WTC11 (cell line): ENCODE measurements at regions not wholly inside any gene's neighbourhood (a gene's known extent, or its start where the extent isn't known, plus 50 kb on each side); places are given as distances from the start of the nearest gene placed in this dataset.

ENCODE experiments used
- ATAC-seq: fragments of 200-7000 bp; cut with Tn5 transposase; 2 replicates; pipeline ENCODE4 v1.10.0; 2021; ENCODE audit warnings: mild to moderate bottlenecking, moderate library complexity
- CTCF ChIA-PET: fragments of 300-600 bp; sonication (Branson Sonifier 250); formaldehyde crosslinking; loops from one replicate; lab custom pipeline; 2021; ENCODE audit warnings: antibody characterized with exemption; lab: Charles Lee
- POLR2A ChIA-PET: fragments of 350-600 bp; sonication (Branson Sonifier 250); formaldehyde crosslinking; loops from one replicate; lab custom pipeline; 2021; ENCODE audit warnings: antibody characterized with exemption; lab: Charles Lee
- DNase-seq: peaks from one replicate; pipeline ENCODE4 v3.0.0; 2021; ENCODE audit warnings: low spot score
- H3K27ac Mint-ChIP-seq: 2 replicates; pipeline ENCODE4 v1.8.0; 2021; ENCODE audit warnings: mixed read lengths
- H3K27me3 Mint-ChIP-seq: 2 replicates; pipeline ENCODE4 v1.8.0; 2021; ENCODE audit warnings: low read depth, mild to moderate bottlenecking, moderate library complexity, mixed read lengths
- H3K36me3 Mint-ChIP-seq: 2 replicates; pipeline ENCODE4 v1.8.0; 2021; ENCODE audit warnings: mixed read lengths
- H3K4me1 Mint-ChIP-seq: 2 replicates; pipeline ENCODE4 v1.8.0; 2022; ENCODE audit warnings: mixed read lengths
- H3K4me3 Mint-ChIP-seq: 2 replicates; pipeline ENCODE4 v1.8.0; 2021; ENCODE audit warnings: mild to moderate bottlenecking, moderate library complexity, mixed read lengths
- H3K9me3 Mint-ChIP-seq: 2 replicates; pipeline ENCODE4 v1.8.0; 2021; ENCODE audit warnings: mixed read lengths
- AR ChIP-seq: fragments of 250-450 bp; sonication (Bioruptor Pico); IDR thresholded peaks from 2 replicates; pipeline ENCODE4 v1.9.0; 2021; ENCODE audit warnings: mild to moderate bottlenecking
- ATF1 ChIP-seq: sonication (generic); formaldehyde crosslinking; IDR thresholded peaks from 2 replicates; pipeline ENCODE4 v1.8.1; 2023; ENCODE audit warnings: mild to moderate bottlenecking, moderate library complexity, missing genetic modification reagents
- ATF2 ChIP-seq: sonication (generic); formaldehyde crosslinking; IDR thresholded peaks from 2 replicates; pipeline ENCODE4 v1.8.1; 2022; ENCODE audit warnings: low read depth, missing genetic modification reagents, borderline replicate concordance
- CDX4 ChIP-seq: fragments of 250-450 bp; sonication (Bioruptor Pico); IDR thresholded peaks from 2 replicates; pipeline ENCODE4 v1.9.0; 2021; ENCODE audit warnings: moderate library complexity, mild to moderate bottlenecking, inconsistent platforms, borderline replicate concordance
- CTCF ChIP-seq: fragments of 200-600 bp; IDR thresholded peaks from 2 replicates; pipeline ENCODE4 v1.8.0; 2022; ENCODE audit warnings: antibody characterized with exemption
- E2F5 ChIP-seq: sonication (generic); formaldehyde crosslinking; IDR thresholded peaks from 2 replicates; pipeline ENCODE4 v1.8.1; 2022; ENCODE audit warnings: mild to moderate bottlenecking, moderate library complexity, missing genetic modification reagents
- ESRRA ChIP-seq: sonication (generic); formaldehyde crosslinking; IDR thresholded peaks from 2 replicates; pipeline ENCODE4 v1.8.1; 2022; ENCODE audit warnings: mild to moderate bottlenecking, missing genetic modification reagents, borderline replicate concordance
- GABPB1 ChIP-seq: sonication (generic); formaldehyde crosslinking; IDR thresholded peaks from 2 replicates; pipeline ENCODE4 v1.8.1; 2023; ENCODE audit warnings: mild to moderate bottlenecking, missing genetic modification reagents
- IRF2 ChIP-seq: sonication (generic); formaldehyde crosslinking; IDR thresholded peaks from 2 replicates; pipeline ENCODE4 v1.8.0; 2022; ENCODE audit warnings: low read depth, missing genetic modification reagents, borderline replicate concordance
- JAZF1 ChIP-seq: fragments of 250-450 bp; sonication (Bioruptor Pico); IDR thresholded peaks from 2 replicates; pipeline ENCODE4 v1.9.0; 2021; ENCODE audit warnings: moderate library complexity, mild to moderate bottlenecking, inconsistent platforms
- NFATC4 ChIP-seq: fragments of 250-450 bp; sonication (Bioruptor Pico); IDR thresholded peaks from 2 replicates; pipeline ENCODE4 v1.9.0; 2021; ENCODE audit warnings: mild to moderate bottlenecking
- RORB ChIP-seq: fragments of 250-450 bp; sonication (Bioruptor Pico); IDR thresholded peaks from 2 replicates; pipeline ENCODE4 v1.9.0; 2021; ENCODE audit warnings: mild to moderate bottlenecking
- SMAD3 ChIP-seq: sonication (generic); formaldehyde crosslinking; IDR thresholded peaks from 2 replicates; pipeline ENCODE4 v1.8.0; 2022; ENCODE audit warnings: missing genetic modification reagents, mild to moderate bottlenecking, borderline replicate concordance
- SMAD4 ChIP-seq: sonication (generic); formaldehyde crosslinking; IDR thresholded peaks from 2 replicates; pipeline ENCODE4 v1.8.0; 2022; ENCODE audit warnings: mild to moderate bottlenecking, missing genetic modification reagents
- SP1 ChIP-seq: sonication (generic); formaldehyde crosslinking; conservative IDR thresholded peaks from 2 replicates; pipeline ENCODE4 v1.8.1; 2022; ENCODE audit warnings: missing genetic modification reagents
- TEAD1 ChIP-seq: sonication (generic); formaldehyde crosslinking; IDR thresholded peaks from 2 replicates; pipeline ENCODE4 v1.8.0; 2022; ENCODE audit warnings: mild to moderate bottlenecking, missing genetic modification reagents
- USF1 ChIP-seq: sonication (generic); formaldehyde crosslinking; IDR thresholded peaks from 2 replicates; pipeline ENCODE4 v1.8.0; 2022; ENCODE audit warnings: mild to moderate bottlenecking, missing genetic modification reagents
- USF2 ChIP-seq: sonication (generic); formaldehyde crosslinking; IDR thresholded peaks from 2 replicates; pipeline ENCODE4 v1.8.1; 2023; ENCODE audit warnings: mild to moderate bottlenecking, missing genetic modification reagents, moderate library complexity
- ZMAT4 ChIP-seq: fragments of 250-450 bp; sonication (Bioruptor Pico); IDR thresholded peaks from 2 replicates; pipeline ENCODE4 v1.9.0; 2021; ENCODE audit warnings: mild to moderate bottlenecking
- ZNF219 ChIP-seq: sonication (generic); formaldehyde crosslinking; IDR thresholded peaks from 2 replicates; pipeline ENCODE4 v1.8.0; 2023; ENCODE audit warnings: missing genetic modification reagents, mild to moderate bottlenecking, borderline replicate concordance
- ZNF317 ChIP-seq: sonication (generic); formaldehyde crosslinking; IDR thresholded peaks from 2 replicates; pipeline ENCODE4 v1.8.1; 2023; ENCODE audit warnings: low read depth, mild to moderate bottlenecking, moderate library complexity, missing genetic modification reagents, borderline replicate concordance
- ZNF423 ChIP-seq: fragments of 250-450 bp; sonication (Bioruptor Pico); IDR thresholded peaks from 2 replicates; pipeline ENCODE4 v2.1.2; 2022; ENCODE audit warnings: mild to moderate bottlenecking, moderate library complexity

GRCh38 chr7:13416544-13416943, 572.9 kb downstream of the ETV1 start (continued):
- TF ChIP-seq NFATC4 (CRISPR knock-in tag), result no peak
- no peak for TF ChIP-seq IRF2 (CRISPR knock-in tag)
- TF ChIP-seq ATF2, result no peak
- no peak for TF ChIP-seq USF2
- TF ChIP-seq RORB, result no peak
- TF ChIP-seq ESRRA, result no peak

GRCh38 chr7:13420726-13421125, 568.7 kb downstream of the ETV1 start:
- H3K36me3 Mint-ChIP-seq, result peaks cover 16% of the 10 kb centered on the region
- no peaks in the 10 kb centered on the region for H3K27me3 Mint-ChIP-seq
- H3K4me1 Mint-ChIP-seq, result no peaks in the 10 kb centered on the region
- DNase-seq (no peak), ATAC-seq (no peak)
- no peak overlapping the region for H3K4me3 Mint-ChIP-seq
- CTCF ChIA-PET, result no interaction called here
- H3K9me3 Mint-ChIP-seq, result peaks cover 44% of the 10 kb centered on the region
- H3K27ac Mint-ChIP-seq, result no peak overlapping the region
- POLR2A ChIA-PET, result no interaction called here
- TF ChIP-seq USF1 (CRISPR knock-in tag) (no peak), ATF1 (no peak), JAZF1 (CRISPR knock-in tag) (no peak), SMAD3 (CRISPR knock-in tag) (no peak), USF2 (no peak), ZMAT4 (CRISPR knock-in tag) (no peak), AR (no peak), ZNF317 (no peak)

GRCh38 chr7:13421776-13422175, 567.7 kb downstream of the ETV1 start:
- DNase-seq (no peak), ATAC-seq (no peak)
- Mint-ChIP-seq H3K27me3 (no peaks in the 10 kb centered on the region), H3K27ac (no peak overlapping the region), H3K9me3 (peaks cover 44% of the 10 kb centered on the region), H3K4me3 (no peak overlapping the region), H3K36me3 (peaks cover 16% of the 10 kb centered on the region), H3K4me1 (no peaks in the 10 kb centered on the region)
- ChIA-PET CTCF (no interaction called here), POLR2A (no interaction called here)
- TF ChIP-seq CDX4 (CRISPR knock-in tag) (no peak), AR (no peak), SMAD4 (CRISPR knock-in tag) (no peak), SP1 (no peak), ZNF219 (CRISPR knock-in tag) (no peak), JAZF1 (CRISPR knock-in tag) (no peak), CTCF (no peak), E2F5 (CRISPR knock-in tag) (no peak), TEAD1 (CRISPR knock-in tag) (no peak), GABPB1 (no peak), ZNF423 (no peak)
